AG04450 (cell line): ENCODE measurements at regions not wholly inside any gene's neighbourhood (a gene's known extent, or its start where the extent isn't known, plus 50 kb on each side); places are given as distances from the start of the nearest gene placed in this dataset.

ENCODE experiments used
- CTCF ChIA-PET: fragments of 300-600, 350-600 bp; formaldehyde crosslinking; extraction: SDS; loops from one replicate; lab custom pipeline; 2022; ENCODE audit warnings: antibody characterized with exemption, inconsistent platforms; lab: Charles Lee
- POLR2A ChIA-PET: fragments of 350-600 bp; formaldehyde crosslinking; extraction: SDS; loops from one replicate; lab custom pipeline; 2021; ENCODE audit warnings: antibody characterized with exemption, inconsistent platforms; lab: Yijun Ruan, JAX
- DNase-seq: peaks from one replicate; pipeline ENCODE4 v3.0.0-alpha.2; 2011; ENCODE audit warnings: low read depth, low spot score
- H3K27ac ChIP-seq: one replicate; pipeline ENCODE4 v1.5.1; 2012; ENCODE audit warnings: low read depth, low read length, control low read depth
- H3K27me3 ChIP-seq: one replicate; pipeline ENCODE4 v1.6.0; 2012; ENCODE audit warnings: low read length; ENCODE audit not compliant: control insufficient read depth, insufficient read depth
- H3K4me3 ChIP-seq: 2 replicates; pipeline ENCODE4 v1.5.1; 2011; ENCODE audit warnings: mild to moderate bottlenecking, low read depth, low read length, control low read depth
- H3K9me3 ChIP-seq: 2 replicates; pipeline ENCODE4 v1.5.1; 2012; ENCODE audit warnings: low read length; ENCODE audit not compliant: control insufficient read depth, insufficient read depth
- TF ChIP-seq, protein P1 (sequence below): IDR thresholded peaks from 2 replicates; pipeline ENCODE4 v1.5.1; 2011; ENCODE audit warnings: low read depth, low read length, control low read depth, inconsistent platforms

DNA sequence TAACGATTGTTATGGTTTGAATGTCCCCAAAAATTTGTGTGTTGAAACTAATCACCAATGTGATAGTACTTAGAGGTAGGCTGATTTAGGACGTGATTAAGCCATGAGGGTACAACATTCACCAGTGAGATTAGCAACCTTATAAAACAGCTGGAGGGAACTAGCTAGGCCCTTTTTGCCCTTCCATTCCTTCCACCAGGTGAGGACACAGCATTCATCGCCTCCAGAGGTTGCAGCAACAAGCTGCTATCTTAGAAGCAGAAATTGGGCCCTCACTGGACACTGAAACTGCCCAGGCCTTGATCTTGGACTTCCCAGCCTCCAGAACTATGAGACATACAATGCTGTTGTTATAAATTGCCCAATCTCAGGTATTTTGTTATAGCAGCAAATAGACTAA, 340.7 kb upstream of the JARID2 start:
- Histone ChIP-seq H3K9me3 (no peaks in the 10 kb centered on the region), H3K27ac (no peak overlapping the region), H3K4me3 (no peak overlapping the region), H3K27me3 (no peaks in the 10 kb centered on the region)
- ChIA-PET CTCF (no interaction called here), POLR2A (no interaction called here)
- TF ChIP-seq, protein P1, sequence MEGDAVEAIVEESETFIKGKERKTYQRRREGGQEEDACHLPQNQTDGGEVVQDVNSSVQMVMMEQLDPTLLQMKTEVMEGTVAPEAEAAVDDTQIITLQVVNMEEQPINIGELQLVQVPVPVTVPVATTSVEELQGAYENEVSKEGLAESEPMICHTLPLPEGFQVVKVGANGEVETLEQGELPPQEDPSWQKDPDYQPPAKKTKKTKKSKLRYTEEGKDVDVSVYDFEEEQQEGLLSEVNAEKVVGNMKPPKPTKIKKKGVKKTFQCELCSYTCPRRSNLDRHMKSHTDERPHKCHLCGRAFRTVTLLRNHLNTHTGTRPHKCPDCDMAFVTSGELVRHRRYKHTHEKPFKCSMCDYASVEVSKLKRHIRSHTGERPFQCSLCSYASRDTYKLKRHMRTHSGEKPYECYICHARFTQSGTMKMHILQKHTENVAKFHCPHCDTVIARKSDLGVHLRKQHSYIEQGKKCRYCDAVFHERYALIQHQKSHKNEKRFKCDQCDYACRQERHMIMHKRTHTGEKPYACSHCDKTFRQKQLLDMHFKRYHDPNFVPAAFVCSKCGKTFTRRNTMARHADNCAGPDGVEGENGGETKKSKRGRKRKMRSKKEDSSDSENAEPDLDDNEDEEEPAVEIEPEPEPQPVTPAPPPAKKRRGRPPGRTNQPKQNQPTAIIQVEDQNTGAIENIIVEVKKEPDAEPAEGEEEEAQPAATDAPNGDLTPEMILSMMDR = no peak
- DNase-seq = no peak

DNA sequence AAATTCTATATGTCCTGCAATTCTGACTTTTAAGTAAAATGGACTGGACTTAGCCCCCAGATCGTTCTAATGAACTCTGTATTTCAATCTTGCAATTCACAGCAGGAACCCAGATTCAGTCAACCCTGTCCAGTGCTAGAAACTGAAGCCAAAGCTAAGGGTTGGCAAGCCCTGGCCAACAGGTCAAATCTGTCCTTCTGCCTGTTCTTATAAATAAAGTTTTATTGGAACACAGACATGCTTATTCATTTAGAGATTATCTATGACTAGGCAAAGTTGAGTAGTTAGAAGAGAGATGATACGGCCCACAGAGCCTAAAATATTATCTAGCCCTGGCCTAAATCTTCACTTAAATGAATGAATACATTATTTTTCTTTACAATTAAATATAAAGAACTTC, 339.2 kb upstream of the JARID2 start:
- ChIA-PET POLR2A (no interaction called here), CTCF (no interaction called here)
- no peak overlapping the region for H3K27ac ChIP-seq
- no peak overlapping the region for H3K4me3 ChIP-seq
- DNase-seq = no peak
- H3K9me3 ChIP-seq = no peaks in the 10 kb centered on the region
- TF ChIP-seq, protein P1 = no peak
- H3K27me3 ChIP-seq = no peaks in the 10 kb centered on the region

DNA sequence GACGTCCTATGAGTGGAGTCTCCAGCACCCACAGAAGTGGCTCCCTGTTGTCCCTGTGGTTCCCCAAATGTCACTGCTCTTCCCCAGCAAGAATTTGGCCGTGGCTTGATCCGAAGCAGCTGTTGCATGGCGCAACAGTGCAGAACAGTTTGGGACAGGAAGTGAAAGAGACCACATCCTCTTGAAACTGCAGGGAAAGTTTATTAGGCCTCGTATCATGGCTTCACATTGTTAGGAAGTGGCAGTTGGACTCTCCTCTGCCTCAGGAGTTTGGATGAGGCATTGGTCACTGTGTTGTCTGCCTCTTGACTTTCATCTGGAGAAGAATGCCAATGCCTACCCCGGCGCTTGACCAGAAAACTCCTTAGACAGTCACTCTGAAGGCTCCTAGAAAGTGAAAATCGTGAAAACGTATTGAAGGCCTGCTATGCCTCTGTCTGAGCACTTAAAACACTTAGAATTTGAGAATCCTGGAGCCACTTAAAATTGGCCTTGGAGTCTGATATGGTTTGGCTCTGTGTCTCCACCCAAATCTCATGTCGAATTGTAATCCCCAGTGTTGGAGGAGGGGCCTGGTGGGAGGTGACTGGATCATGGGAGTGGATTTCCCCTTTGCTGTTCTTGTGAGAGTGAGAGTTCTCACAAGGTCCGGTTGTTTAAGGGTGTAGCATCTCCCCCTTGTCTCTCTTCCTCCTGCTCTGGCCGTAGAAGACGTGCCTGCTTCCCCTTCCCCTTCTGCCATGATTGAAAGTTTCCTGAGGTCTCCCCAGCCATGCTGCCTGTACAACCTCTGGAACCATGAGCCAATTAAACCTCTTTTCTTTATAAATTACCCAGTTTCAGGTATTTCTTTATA, 334.9 kb upstream of the JARID2 start:
- DNase-seq = no peak
- Histone ChIP-seq H3K27ac (no peak overlapping the region), H3K27me3 (no peaks in the 10 kb centered on the region), H3K4me3 (no peak overlapping the region), H3K9me3 (no peaks in the 10 kb centered on the region; the same call in 1 of the 2 replicates)
- ChIA-PET CTCF (no interaction called here), POLR2A (no interaction called here)
- TF ChIP-seq, protein P1 = no peak

DNA sequence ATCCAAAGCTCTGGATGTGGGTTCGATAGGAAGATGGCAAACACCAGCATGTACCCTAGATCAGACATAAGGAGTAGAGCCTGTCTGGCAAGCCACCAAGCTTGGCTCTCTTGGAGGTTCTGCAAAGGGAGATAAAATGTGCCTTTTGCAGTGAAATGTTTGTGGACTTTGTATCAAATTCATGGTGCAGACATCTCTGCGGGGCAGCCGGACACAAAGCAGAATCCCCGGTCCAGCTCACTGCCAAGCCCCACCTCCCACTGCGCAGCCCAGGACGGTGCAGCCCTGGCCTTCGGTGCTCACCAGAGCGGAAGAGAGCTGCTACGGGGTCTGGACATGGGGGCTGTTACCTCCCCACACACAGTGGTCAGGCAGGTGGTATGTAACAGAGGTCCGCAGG, 333.6 kb upstream of the JARID2 start:
- Histone ChIP-seq H3K27me3 (no peaks in the 10 kb centered on the region), H3K9me3 (no peaks in the 10 kb centered on the region; the same call in 1 of the 2 replicates), H3K4me3 (no peak overlapping the region), H3K27ac (no peak overlapping the region)
- POLR2A ChIA-PET = no interaction called here
- CTCF ChIA-PET = no interaction called here
- DNase-seq = no peak
- TF ChIP-seq, protein P1 = no peak

DNA sequence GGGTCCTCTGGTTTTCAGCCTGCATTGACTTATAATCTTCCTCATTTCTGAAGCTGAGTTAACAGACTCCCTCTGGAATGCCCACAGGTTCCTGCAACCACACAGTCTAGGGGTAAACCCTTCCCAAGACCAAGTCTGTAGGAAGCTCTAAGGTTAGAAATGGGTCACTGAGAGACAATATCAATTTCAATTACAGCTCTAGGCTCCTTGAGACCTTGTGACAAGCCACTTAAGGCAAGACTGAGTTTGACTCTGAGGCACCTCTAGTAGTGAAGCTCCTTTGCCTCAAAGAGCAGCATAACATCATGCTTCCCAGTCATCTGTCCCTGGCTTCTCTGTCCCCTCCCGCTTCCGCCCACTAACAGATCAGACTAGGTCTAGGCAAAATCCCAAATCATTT, 333.2 kb upstream of the JARID2 start:
- Histone ChIP-seq H3K4me3 (no peak overlapping the region), H3K9me3 (no peaks in the 10 kb centered on the region; the same call in 1 of the 2 replicates), H3K27me3 (no peaks in the 10 kb centered on the region), H3K27ac (no peak overlapping the region)
- TF ChIP-seq, protein P1 = no peak
- ChIA-PET CTCF (no interaction called here), POLR2A (interaction anchor here (0.6 kb wide), 1 partner anchor 554 kb away, joined by 6 read pairs; no protein-coding TSS in a partner anchor)
- no peak for DNase-seq
